Retina (tissue), 1 donor: ENCODE measurements at regions not wholly inside any gene's neighbourhood (a gene's known extent, or its start where the extent isn't known, plus 50 kb on each side); places are given as distances from the start of the nearest gene placed in this dataset.
"Not testable (repeated sequence)": the region's sequence is repeated elsewhere in the genome, so short reads cannot be mapped to it uniquely, and the experiment has no call there.

Experiments
- DNase-seq: peaks from one replicate; pipeline ENCODE4 v3.0.0-alpha.2; 2016

- DNase-seq, result no peak
Observed at GRCh38 chr4:138790706-138791340, 224.8 kb upstream of the NOCT start.

GRCh38 chr4:138789796-138790195 is 225.8 kb upstream of the NOCT start:
- DNase-seq, result no peak

- DNase-seq, result no peak
Observed at GRCh38 chr4:138788857-138789256, 226.7 kb upstream of the NOCT start.

GRCh38 chr4:138788267-138788790 is 227.3 kb upstream of the NOCT start:
- DNase-seq, result no peak

- DNase-seq, result not testable (repeated sequence)
Observed at GRCh38 chr4:138779761-138780160, 235.8 kb upstream of the NOCT start.

GRCh38 chr4:138775890-138776289 is 239.7 kb upstream of the NOCT start:
- peak; percentile 10 for DNase-seq

GRCh38 chr4:138775489-138775888 is 240.1 kb upstream of the NOCT start:
- DNase-seq, result no peak

GRCh38 chr4:138774940-138775339 is 240.6 kb upstream of the NOCT start:
- no peak for DNase-seq

GRCh38 chr4:138774125-138774524 is 241.5 kb upstream of the NOCT start:
- not testable (repeated sequence) for DNase-seq

GRCh38 chr4:138773321-138773720 is 242.3 kb upstream of the NOCT start:
- no peak for DNase-seq

GRCh38 chr4:138772366-138772765 is 243.2 kb upstream of the NOCT start:
- DNase-seq, result no peak

GRCh38 chr4:138770818-138771217 is 244.8 kb upstream of the NOCT start:
- no peak for DNase-seq

GRCh38 chr4:138766332-138766731 is 249.2 kb upstream of the NOCT start:
- DNase-seq, result no peak

- no peak for DNase-seq
Observed at GRCh38 chr4:138765442-138765841, 250.1 kb upstream of the NOCT start.

- no peak for DNase-seq
Observed at GRCh38 chr4:138761638-138762220, 253.9 kb upstream of the NOCT start.

GRCh38 chr4:138759554-138759902 is 256.1 kb upstream of the NOCT start:
- no peak for DNase-seq

- DNase-seq, result no peak
Observed at GRCh38 chr4:138758876-138759553, 256.6 kb upstream of the NOCT start.

GRCh38 chr4:138758196-138758595 is 257.4 kb upstream of the NOCT start:
- DNase-seq, result no peak

- no peak for DNase-seq
Observed at GRCh38 chr4:138757432-138757831, 258.1 kb upstream of the NOCT start.

- DNase-seq, result no peak
Observed at GRCh38 chr4:138756519-138756918, 259.1 kb upstream of the NOCT start.

GRCh38 chr4:138751309-138751708 is 264.3 kb upstream of the NOCT start:
- DNase-seq, result no peak

- DNase-seq, result no peak
Observed at GRCh38 chr4:138749303-138749702, 266.3 kb upstream of the NOCT start.

- no peak for DNase-seq
Observed at GRCh38 chr4:138741766-138742377, 273.7 kb upstream of the NOCT start.
